Stomach (tissue), 8 donors: ENCODE measurements at regions not wholly inside any gene's neighbourhood (a gene's known extent, or its start where the extent isn't known, plus 50 kb on each side); places are given as distances from the start of the nearest gene placed in this dataset.

ENCODE experiments used
- DNase-seq, 2 donors: peaks; one replicate each; pipeline versions ENCODE4 v3.0.0 to v3.0.0-alpha.2; 2013 to 2019
- H3K27ac ChIP-seq, 5 donors: fragments of 200-600 bp in 4 of 5; sonication (generic) in 4 of 5; one replicate each; pipeline ENCODE4 v1.5.1; 2013 to 2019; ENCODE audit warnings: mild to moderate bottlenecking in 1 of 5, moderate library complexity in 1 of 5
- H3K27me3 ChIP-seq, 3 donors: fragments of 200-600 bp; sonication (generic); one replicate each; pipeline ENCODE4 v1.5.1; 2017 to 2019; ENCODE audit warnings: mixed run types in 1 of 3
- H3K36me3 ChIP-seq, 4 donors: fragments of 200-600 bp; sonication (generic); 1 replicate in 3 of 4; 2 replicates in 1 of 4; pipeline ENCODE4 v1.5.1; 2016 to 2019
- H3K4me1 ChIP-seq, 4 donors: fragments of 200-600 bp; sonication (generic); one replicate each; pipeline ENCODE4 v1.5.1; 2016 to 2019
- H3K4me3 ChIP-seq, 4 donors: fragments of 200-600 bp; sonication (generic) in 3 of 4; one replicate each; pipeline ENCODE4 v1.5.1; 2016 to 2019; ENCODE audit warnings: mild to moderate bottlenecking in 1 of 4
- H3K9me3 ChIP-seq, 4 donors: fragments of 200-600 bp; sonication (generic); one replicate each; pipeline ENCODE4 v1.5.1; 2016 to 2019
- CTCF ChIP-seq, 7 experiments: fragments of 450-650 bp in 4 of 7; fragments of 200-600 bp in 3 of 7; sonication (generic) in 3 of 7; IDR thresholded peaks; one replicate each; pipeline ENCODE4 v1.5.1; 2016 to 2019; ENCODE audit warnings: antibody characterized with exemption in 7 of 7, control low read depth in 2 of 7, mild to moderate bottlenecking in 1 of 7
- EP300 ChIP-seq: sonication (generic); formaldehyde crosslinking; IDR thresholded peaks from one replicate; pipeline ENCODE4 v1.6.1; 2017; ENCODE audit warnings: antibody characterized with exemption
- POLR2A ChIP-seq, 4 donors: fragments of 450-650 bp; IDR thresholded peaks; one replicate each; pipeline ENCODE4 v1.6.1; 2016; ENCODE audit warnings: antibody characterized with exemption in 4 of 4, control low read depth in 2 of 4, mild to moderate bottlenecking in 1 of 4, moderate library complexity in 1 of 4
- POLR2AphosphoS5 ChIP-seq, 3 donors: sonication (generic); formaldehyde crosslinking; IDR thresholded peaks; one replicate each; pipeline ENCODE4 v1.6.1; 2016; ENCODE audit warnings: antibody characterized with exemption in 3 of 3
- WGBS, 5 donors: extraction: QIAGEN DNeasy Blood & Tissue Kit in 3 of 5; methylation state at CpG; one replicate each; pipeline versions ENCODE4 v1.1.5 to v1.1.7; 2013 to 2018; 5-methylcytosine and 5-hydroxymethylcytosine counted together
- intact Hi-C: fragments of 100-400 bp; cut with DNase I; formaldehyde crosslinking; loops from one replicate; pipeline ENCODE4 v1.15.1; 2023; ENCODE audit warnings: low total_unique reads
- donor health status: healthy with polysubstance abuse.
- donor health status: Bipolar disorder and iron deficiency.
- donor health status: healthy.

- intact Hi-C loops, result no loop called here
- no peak overlapping the region for H3K4me3 ChIP-seq
- no peaks in the 10 kb centered on the region for H3K9me3 ChIP-seq
- H3K27me3 ChIP-seq, result no peaks in the 10 kb centered on the region
- TF ChIP-seq POLR2A (IDR thresholded peaks at IDR 0.05), result no peak
- TF ChIP-seq POLR2AphosphoS5 (IDR thresholded peaks at IDR 0.05), result no peak
- TF ChIP-seq CTCF (IDR thresholded peaks at IDR 0.05), result no peak
- no peak for TF ChIP-seq EP300
- no peak for DNase-seq
- peaks cover 0 to 5% (median 2%) of the 10 kb centered on the region in 4 donors for H3K4me1 ChIP-seq
- no peak overlapping the region for H3K27ac ChIP-seq
- no peaks in the 10 kb centered on the region for H3K36me3 ChIP-seq
- 49 to 66% (median 62%) methylated on average over 4 of the region's 4 CpGs for WGBS, 5 donors
Observed at GRCh38 chr3:55242921-55243320, 244.2 kb downstream of the WNT5A start.

- Histone ChIP-seq H3K27me3 (no peaks in the 10 kb centered on the region), H3K4me1 (peaks cover 0 to 5% (median 0%) of the 10 kb centered on the region in 4 donors), H3K36me3 (no peaks in the 10 kb centered on the region), H3K9me3 (no peaks in the 10 kb centered on the region), H3K27ac (no peak overlapping the region), H3K4me3 (no peak overlapping the region)
- intact Hi-C loops, result no loop called here
- WGBS, 5 donors, result 82 to 93% (median 90%) methylated on average over 3 of the region's 3 CpGs
- TF ChIP-seq POLR2AphosphoS5 (IDR thresholded peaks at IDR 0.05), result no peak
- no peak for TF ChIP-seq CTCF (IDR thresholded peaks at IDR 0.05)
- no peak for TF ChIP-seq POLR2A (IDR thresholded peaks at IDR 0.05)
- no peak for TF ChIP-seq EP300
- no peak for DNase-seq
Observed at GRCh38 chr3:55241098-55241497, 246.0 kb downstream of the WNT5A start.

GRCh38 chr3:55235416-55235815 is 251.7 kb downstream of the WNT5A start:
- H3K4me3 ChIP-seq, result no peak overlapping the region
- no peaks in the 10 kb centered on the region for H3K36me3 ChIP-seq
- intact Hi-C loops, result no loop called here
- TF ChIP-seq POLR2AphosphoS5 (IDR thresholded peaks at IDR 0.05), result no peak
- TF ChIP-seq CTCF (IDR thresholded peaks at IDR 0.05), result no peak
- TF ChIP-seq EP300, result no peak
- TF ChIP-seq POLR2A (IDR thresholded peaks at IDR 0.05), result no peak
- H3K27ac ChIP-seq, result no peak overlapping the region
- H3K4me1 ChIP-seq, result no peaks in the 10 kb centered on the region
- H3K9me3 ChIP-seq, result no peaks in the 10 kb centered on the region
- no peaks in the 10 kb centered on the region for H3K27me3 ChIP-seq
- DNase-seq, result no peak

GRCh38 chr3:55226696-55227095 is 260.4 kb downstream of the WNT5A start:
- TF ChIP-seq POLR2AphosphoS5 (IDR thresholded peaks at IDR 0.05), result no peak
- no peak for TF ChIP-seq POLR2A (IDR thresholded peaks at IDR 0.05)
- no peak for TF ChIP-seq CTCF (IDR thresholded peaks at IDR 0.05)
- TF ChIP-seq EP300, result no peak
- Histone ChIP-seq H3K27me3 (no peaks in the 10 kb centered on the region), H3K27ac (no peak overlapping the region), H3K36me3 (no peaks in the 10 kb centered on the region), H3K4me1 (no peaks in the 10 kb centered on the region), H3K4me3 (no peak overlapping the region), H3K9me3 (no peaks in the 10 kb centered on the region)
- 82 to 85% (median 84%) methylated on average over 5 of the region's 5 CpGs for WGBS, 5 donors
- intact Hi-C loops, result no loop called here
- no peak for DNase-seq
